ENCODE measurements at regions not wholly inside any gene's neighbourhood (a gene's known extent, or its start where the extent isn't known, plus 50 kb on each side); places are given as distances from the start of the nearest gene placed in this dataset.

DNA sequence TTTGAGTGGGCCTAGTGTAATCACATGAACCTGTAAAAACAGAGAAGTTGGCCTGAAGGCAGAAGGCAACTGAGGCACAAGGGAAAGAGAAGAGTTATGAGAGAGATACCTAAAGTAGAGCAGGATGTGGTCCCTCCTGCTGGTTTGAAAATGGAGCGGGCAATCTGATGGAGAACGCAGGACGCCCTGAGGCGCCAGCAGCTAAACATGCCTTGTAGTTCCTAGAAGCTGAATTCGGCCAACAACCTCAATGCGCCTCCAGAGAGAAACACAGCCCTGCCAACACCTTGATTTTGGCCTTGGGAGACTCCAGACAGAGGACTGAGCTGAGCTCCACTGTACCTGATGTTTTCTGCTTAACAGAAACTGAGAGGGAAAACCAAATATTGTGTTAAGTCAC is 469.9 kb downstream of the SOCS6 start:
- Histone ChIP-seq H3K4me1 (ENCODE audit: control insufficient read depth in 1 of 2, insufficient read depth in 2 of 2, low read length in 2 of 2) (no peaks in the 10 kb centered on the region), H4K8ac (ENCODE audit: low read depth, low read length) (no peak overlapping the region)

GRCh38 chr18:70754486-70754885 is 465.6 kb downstream of the SOCS6 start:
- no peak overlapping the region for H3K9ac ChIP-seq (ENCODE audit: low read length)
- H3K79me2 ChIP-seq (ENCODE audit: control insufficient read depth, insufficient read depth, low read length, poor library complexity) = no peaks in the 10 kb centered on the region
- no peak overlapping the region for H2BK120ac ChIP-seq (ENCODE audit: insufficient read depth, low read length, poor library complexity)
- H3K4me1 ChIP-seq (ENCODE audit: control insufficient read depth in 1 of 2, insufficient read depth in 2 of 2, low read length in 2 of 2) = no peaks in the 10 kb centered on the region
- H3K79me1 ChIP-seq (ENCODE audit: low read length) = no peaks in the 10 kb centered on the region
- H3K4ac ChIP-seq (ENCODE audit: low read depth, low read length) = no peak overlapping the region
- H3K4me3 ChIP-seq (ENCODE audit: low read depth, low read length) = no peak overlapping the region
- no peaks in the 10 kb centered on the region for H3K27me3 ChIP-seq (ENCODE audit: insufficient read depth, low read length)
- DNase-seq = no peak
- H3K18ac ChIP-seq (ENCODE audit: low read length) = no peak overlapping the region
- H4K8ac ChIP-seq (ENCODE audit: low read depth, low read length) = no peak overlapping the region
- no peak overlapping the region for H3K4me2 ChIP-seq (ENCODE audit: low read length)
- H2AFZ ChIP-seq (ENCODE audit: insufficient read depth, low read length, poor library complexity) = no peak overlapping the region
- no peak overlapping the region for H4K12ac ChIP-seq (ENCODE audit: low read depth, low read length)
- no CpG with 5 or more reads among the region's 1 CpG for WGBS (ENCODE audit: extremely low coverage, insufficient coverage, insufficient read length)
- H3K23ac ChIP-seq (ENCODE audit: low read length) = no peak overlapping the region
- H3K9me3 ChIP-seq (ENCODE audit: insufficient read depth, low read depth, low read length) = no peaks in the 10 kb centered on the region
- H2BK12ac ChIP-seq (ENCODE audit: low read length) = no peak overlapping the region
- no peak overlapping the region for H3K27ac ChIP-seq (ENCODE audit: low read depth, low read length)
- no peaks in the 10 kb centered on the region for H3K36me3 ChIP-seq (ENCODE audit: control insufficient read depth in 1 of 2, insufficient read depth in 2 of 2, low read length in 2 of 2)
- H3K14ac ChIP-seq (ENCODE audit: low read length) = no peak overlapping the region
- H2BK5ac ChIP-seq (ENCODE audit: low read depth, low read length, poor library complexity) = no peak overlapping the region
- H4K91ac ChIP-seq (ENCODE audit: low read depth, low read length) = no peak overlapping the region
- H2AK5ac ChIP-seq (ENCODE audit: low read length) = no peak overlapping the region

More for the DNA sequence above, 469.9 kb downstream of the SOCS6 start:
- Histone ChIP-seq H3K4me3 (ENCODE audit: low read depth, low read length) (no peak overlapping the region), H3K79me2 (ENCODE audit: control insufficient read depth, insufficient read depth, low read length, poor library complexity) (no peaks in the 10 kb centered on the region), H2AFZ (ENCODE audit: insufficient read depth, low read length, poor library complexity) (no peak overlapping the region), H3K23ac (ENCODE audit: low read length) (no peak overlapping the region), H4K91ac (ENCODE audit: low read depth, low read length) (no peak overlapping the region), H3K27me3 (ENCODE audit: insufficient read depth, low read length) (no peaks in the 10 kb centered on the region), H2AK5ac (ENCODE audit: low read length) (no peak overlapping the region), H2BK120ac (ENCODE audit: insufficient read depth, low read length, poor library complexity) (no peak overlapping the region), H2BK12ac (ENCODE audit: low read length) (no peak overlapping the region), H3K36me3 (ENCODE audit: control insufficient read depth in 1 of 2, insufficient read depth in 2 of 2, low read length in 2 of 2) (no peaks in the 10 kb centered on the region), H2BK5ac (ENCODE audit: low read depth, low read length, poor library complexity) (no peak overlapping the region), H3K27ac (ENCODE audit: low read depth, low read length) (no peak overlapping the region), H3K9me3 (ENCODE audit: insufficient read depth, low read depth, low read length) (no peaks in the 10 kb centered on the region), H3K4me2 (ENCODE audit: low read length) (no peak overlapping the region), H3K14ac (ENCODE audit: low read length) (no peak overlapping the region), H3K18ac (ENCODE audit: low read length) (no peak overlapping the region), H4K12ac (ENCODE audit: low read depth, low read length) (no peak overlapping the region), H3K4ac (ENCODE audit: low read depth, low read length) (no peak overlapping the region), H3K9ac (ENCODE audit: low read length) (no peak overlapping the region), H3K79me1 (ENCODE audit: low read length) (no peaks in the 10 kb centered on the region)
- peak; percentile 30 to 62 for DNase-seq
- no CpG with 5 or more reads among the region's 6 CpGs for WGBS (ENCODE audit: extremely low coverage, insufficient coverage, insufficient read length)

DNA sequence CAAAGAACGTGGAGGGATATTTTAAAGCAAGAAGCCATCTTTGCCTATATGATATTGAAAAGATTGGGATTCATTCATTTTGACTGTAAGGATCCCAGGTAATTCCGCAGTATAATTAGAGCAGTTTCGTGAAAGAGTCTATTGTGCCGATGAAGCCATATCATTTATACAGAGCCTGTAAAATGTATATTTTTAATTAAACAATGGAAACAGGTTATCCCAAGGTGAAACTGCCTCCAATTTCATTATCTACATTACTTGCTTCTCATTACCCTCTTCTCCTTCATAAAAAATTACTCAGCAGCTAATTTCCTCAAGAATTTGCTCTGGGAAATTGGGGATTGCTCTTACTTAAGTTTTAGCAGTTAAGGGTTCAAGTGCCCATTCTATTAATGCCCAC is 444.1 kb downstream of the SOCS6 start:
- H3K14ac ChIP-seq (ENCODE audit: low read length) = no peak overlapping the region
- H3K4me3 ChIP-seq (ENCODE audit: low read depth, low read length) = no peak overlapping the region
- no peak overlapping the region for H4K12ac ChIP-seq (ENCODE audit: low read depth, low read length)
- H3K27me3 ChIP-seq (ENCODE audit: insufficient read depth, low read length) = no peaks in the 10 kb centered on the region
- no peak overlapping the region for H2AFZ ChIP-seq (ENCODE audit: insufficient read depth, low read length, poor library complexity)
- peaks cover 3% of the 10 kb centered on the region for H3K9me3 ChIP-seq (ENCODE audit: insufficient read depth, low read depth, low read length)
- H3K79me2 ChIP-seq (ENCODE audit: control insufficient read depth, insufficient read depth, low read length, poor library complexity) = no peaks in the 10 kb centered on the region
- no peak overlapping the region for H3K4me2 ChIP-seq (ENCODE audit: low read length)
- H2BK120ac ChIP-seq (ENCODE audit: insufficient read depth, low read length, poor library complexity) = no peak overlapping the region
- no CpG with 5 or more reads among the region's 4 CpGs for WGBS (ENCODE audit: extremely low coverage, insufficient coverage, insufficient read length)
- no peak overlapping the region for H4K8ac ChIP-seq (ENCODE audit: low read depth, low read length)
- H2BK12ac ChIP-seq (ENCODE audit: low read length) = no peak overlapping the region
- H3K27ac ChIP-seq (ENCODE audit: low read depth, low read length) = no peak overlapping the region
- H3K79me1 ChIP-seq (ENCODE audit: low read length) = no peaks in the 10 kb centered on the region
- H2AK5ac ChIP-seq (ENCODE audit: low read length) = no peak overlapping the region
- H3K18ac ChIP-seq (ENCODE audit: low read length) = no peak overlapping the region
- no peaks in the 10 kb centered on the region for H3K4me1 ChIP-seq (ENCODE audit: control insufficient read depth in 1 of 2, insufficient read depth in 2 of 2, low read length in 2 of 2)
- no peak overlapping the region for H3K9ac ChIP-seq (ENCODE audit: low read length)
- no peaks in the 10 kb centered on the region for H3K36me3 ChIP-seq (ENCODE audit: control insufficient read depth in 1 of 2, insufficient read depth in 2 of 2, low read length in 2 of 2)
- no peak overlapping the region for H2BK5ac ChIP-seq (ENCODE audit: low read depth, low read length, poor library complexity)
- no peak overlapping the region for H3K4ac ChIP-seq (ENCODE audit: low read depth, low read length)
- no peak for DNase-seq
- H4K91ac ChIP-seq (ENCODE audit: low read depth, low read length) = no peak overlapping the region
- H3K23ac ChIP-seq (ENCODE audit: low read length) = no peak overlapping the region

- Histone ChIP-seq H2BK5ac (ENCODE audit: low read depth, low read length, poor library complexity) (no peak overlapping the region), H3K9ac (ENCODE audit: low read length) (no peak overlapping the region), H4K8ac (ENCODE audit: low read depth, low read length) (no peak overlapping the region), H3K23ac (ENCODE audit: low read length) (no peak overlapping the region), H3K4me3 (ENCODE audit: low read depth, low read length) (no peak overlapping the region), H3K27me3 (ENCODE audit: insufficient read depth, low read length) (no peaks in the 10 kb centered on the region), H3K18ac (ENCODE audit: low read length) (no peak overlapping the region), H2BK12ac (ENCODE audit: low read length) (no peak overlapping the region), H3K27ac (ENCODE audit: low read depth, low read length) (no peak overlapping the region), H3K79me1 (ENCODE audit: low read length) (no peaks in the 10 kb centered on the region), H3K4me2 (ENCODE audit: low read length) (no peak overlapping the region), H3K4me1 (ENCODE audit: control insufficient read depth in 1 of 2, insufficient read depth in 2 of 2, low read length in 2 of 2) (no peaks in the 10 kb centered on the region), H4K91ac (ENCODE audit: low read depth, low read length) (no peak overlapping the region), H3K4ac (ENCODE audit: low read depth, low read length) (no peak overlapping the region), H4K12ac (ENCODE audit: low read depth, low read length) (no peak overlapping the region), H2AK5ac (ENCODE audit: low read length) (no peak overlapping the region), H3K36me3 (ENCODE audit: control insufficient read depth in 1 of 2, insufficient read depth in 2 of 2, low read length in 2 of 2) (no peaks in the 10 kb centered on the region), H2BK120ac (ENCODE audit: insufficient read depth, low read length, poor library complexity) (no peak overlapping the region), H3K79me2 (ENCODE audit: control insufficient read depth, insufficient read depth, low read length, poor library complexity) (no peaks in the 10 kb centered on the region), H3K14ac (ENCODE audit: low read length) (no peak overlapping the region), H2AFZ (ENCODE audit: insufficient read depth, low read length, poor library complexity) (no peak overlapping the region), H3K9me3 (ENCODE audit: insufficient read depth, low read depth, low read length) (peaks cover 3% of the 10 kb centered on the region)
- no CpG with 5 or more reads among the region's 8 CpGs for WGBS (ENCODE audit: extremely low coverage, insufficient coverage, insufficient read length)
- DNase-seq = no peak
Measured at GRCh38 chr18:70732188-70732587, 443.3 kb downstream of the SOCS6 start.
